22Rv1 (cell line): ENCODE measurements at regions not wholly inside any gene's neighbourhood (a gene's known extent, or its start where the extent isn't known, plus 50 kb on each side); places are given as distances from the start of the nearest gene placed in this dataset.

Experiments
- ZFX ChIP-seq: fragments of 450-650 bp; IDR thresholded peaks from 2 replicates; pipeline ENCODE4 v1.6.1; 2017; ENCODE audit warnings: antibody characterized with exemption, borderline replicate concordance
- TF ChIP-seq, protein P1 (sequence below): fragments of 450-650 bp; IDR thresholded peaks from 2 replicates; pipeline ENCODE4 v1.5.1; 2017; ENCODE audit warnings: mild to moderate bottlenecking

DNA sequence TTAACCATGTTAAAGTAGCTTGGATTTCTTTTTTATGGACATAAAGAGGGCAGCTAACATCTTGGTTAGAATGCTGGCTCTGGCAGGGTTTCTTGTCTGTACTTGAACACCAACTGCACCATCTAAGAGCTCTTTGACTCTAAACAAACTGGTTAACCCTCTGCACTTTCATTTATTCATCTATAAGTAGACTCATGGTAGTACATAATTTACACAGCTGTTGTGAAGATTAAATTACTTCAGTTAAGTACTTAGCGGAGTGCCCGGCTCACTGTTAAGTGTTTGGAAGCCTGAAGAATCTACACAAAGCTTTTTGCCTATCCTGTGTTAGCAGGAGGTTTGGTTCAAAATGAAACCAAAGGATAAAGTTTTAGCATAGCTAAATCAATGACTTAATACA, 846.2 kb upstream of the API5 start:
- TF ChIP-seq, protein P1, sequence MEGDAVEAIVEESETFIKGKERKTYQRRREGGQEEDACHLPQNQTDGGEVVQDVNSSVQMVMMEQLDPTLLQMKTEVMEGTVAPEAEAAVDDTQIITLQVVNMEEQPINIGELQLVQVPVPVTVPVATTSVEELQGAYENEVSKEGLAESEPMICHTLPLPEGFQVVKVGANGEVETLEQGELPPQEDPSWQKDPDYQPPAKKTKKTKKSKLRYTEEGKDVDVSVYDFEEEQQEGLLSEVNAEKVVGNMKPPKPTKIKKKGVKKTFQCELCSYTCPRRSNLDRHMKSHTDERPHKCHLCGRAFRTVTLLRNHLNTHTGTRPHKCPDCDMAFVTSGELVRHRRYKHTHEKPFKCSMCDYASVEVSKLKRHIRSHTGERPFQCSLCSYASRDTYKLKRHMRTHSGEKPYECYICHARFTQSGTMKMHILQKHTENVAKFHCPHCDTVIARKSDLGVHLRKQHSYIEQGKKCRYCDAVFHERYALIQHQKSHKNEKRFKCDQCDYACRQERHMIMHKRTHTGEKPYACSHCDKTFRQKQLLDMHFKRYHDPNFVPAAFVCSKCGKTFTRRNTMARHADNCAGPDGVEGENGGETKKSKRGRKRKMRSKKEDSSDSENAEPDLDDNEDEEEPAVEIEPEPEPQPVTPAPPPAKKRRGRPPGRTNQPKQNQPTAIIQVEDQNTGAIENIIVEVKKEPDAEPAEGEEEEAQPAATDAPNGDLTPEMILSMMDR = no peak
- no peak for TF ChIP-seq ZFX
